ENCODE measurements at regions not wholly inside any gene's neighbourhood (a gene's known extent, or its start where the extent isn't known, plus 50 kb on each side); places are given as distances from the start of the nearest gene placed in this dataset.

DNA sequence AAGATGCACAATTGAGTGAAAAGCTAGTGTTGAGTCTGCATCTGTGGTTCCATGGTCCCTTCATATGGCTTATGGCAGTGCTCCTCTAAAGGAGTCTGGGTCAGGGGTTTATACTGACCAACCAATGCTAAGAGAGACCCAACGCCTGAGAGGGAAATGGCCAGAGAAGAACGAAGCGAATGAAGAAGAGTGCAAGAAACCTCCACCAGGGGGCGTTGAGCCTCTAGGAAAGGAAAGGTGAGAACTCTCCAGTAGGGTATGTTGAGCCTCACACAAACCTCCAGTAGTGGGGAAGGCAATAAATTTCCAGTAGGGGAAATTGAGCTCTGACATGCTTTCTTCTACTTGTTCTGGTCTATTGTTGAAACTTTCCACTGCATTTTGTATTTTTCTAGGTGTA is 470.6 kb downstream of the PRDM9 start:
- ATAC-seq (peak; percentile 44; the same call in 1 of the 3 replicates), FAIRE-seq (no peak), DNase-seq (ENCODE audit: low spot score) (peak; percentile 25)
- POLR2A ChIA-PET: no interaction called here
- no TSS peak for BruUV-seq (replicated peaks)
- 1% methylated on average over 4 of the region's 4 CpGs for WGBS (ENCODE audit: low lambda C conversion rate)
- no peak overlapping the region for H3K9ac ChIP-seq (ENCODE audit: insufficient read depth, low read depth, low read length)
- no peak overlapping the region for H2AFZ ChIP-seq (ENCODE audit: low read length)
- H3K9me3 ChIP-seq (ENCODE audit: low read length): peaks cover 47% of the 10 kb centered on the region
- H3K4me1 ChIP-seq (ENCODE audit: insufficient read depth, low read length): no peaks in the 10 kb centered on the region
- no peaks in the 10 kb centered on the region for H4K20me1 ChIP-seq (ENCODE audit: insufficient read depth, low read length)
- no peak overlapping the region for H3K27ac ChIP-seq (ENCODE audit: extremely low read length, insufficient read depth, low read length)
- intact Hi-C loops (cut with micrococcal nuclease; ENCODE audit: unreplicated experiment) (no loop called here), in situ Hi-C loops (cut with HindIII; ENCODE audit: extremely low pct_ligation_motif_present, low pct_unique_long_range_greater_than_20kb) (no loop called here)
- no peak overlapping the region for H3K4me2 ChIP-seq (ENCODE audit: low read depth, low read length)
- no peaks in the 10 kb centered on the region; a peak in 1 of 5 replicates for H3K27me3 ChIP-seq (ENCODE audit: control insufficient read depth in 1 of 2, insufficient read depth in 2 of 2, low read length in 2 of 2)
- peak; percentile 25; the same call in 1 of the 2 replicates for TF ChIP-seq SMC3 (IDR thresholded peaks at IDR 0.05; ENCODE audit: low read length)
- no peak for TF ChIP-seq TOE1 (CRISPR knock-in tag; IDR thresholded peaks at IDR 0.05)
- CTCF ChIA-PET (ENCODE audit: low intra/inter-chr PET ratio, low total read pairs): no interaction called here
- H3K79me2 ChIP-seq (ENCODE audit: insufficient read depth, low read length): no peaks in the 10 kb centered on the region
- H3K4me3 ChIP-seq (replicated peaks in 1 of 3; ENCODE audit: insufficient read depth in 1 of 3, low read depth in 2 of 3, low read length in 3 of 3): no peak overlapping the region
- no peaks in the 10 kb centered on the region for H3K36me3 ChIP-seq (replicated peaks in 1 of 2; ENCODE audit: control insufficient read depth in 1 of 2, insufficient read depth in 2 of 2, low read length in 2 of 2)

- ChIA-PET CTCF (ENCODE audit: low intra/inter-chr PET ratio, low total read pairs) (no interaction called here), POLR2A (no interaction called here)
- intact Hi-C loops (cut with micrococcal nuclease; ENCODE audit: unreplicated experiment) (no loop called here), in situ Hi-C loops (cut with HindIII; ENCODE audit: extremely low pct_ligation_motif_present, low pct_unique_long_range_greater_than_20kb) (no loop called here)
- BruUV-seq (replicated peaks): no TSS peak
- Histone ChIP-seq H3K27me3 (ENCODE audit: control insufficient read depth in 1 of 2, insufficient read depth in 2 of 2, low read length in 2 of 2) (no peaks in the 10 kb centered on the region), H4K20me1 (ENCODE audit: insufficient read depth, low read length) (no peaks in the 10 kb centered on the region), H3K4me2 (ENCODE audit: low read depth, low read length) (no peak overlapping the region), H3K9ac (ENCODE audit: insufficient read depth, low read depth, low read length) (no peak overlapping the region), H3K9me3 (ENCODE audit: low read length) (no peaks in the 10 kb centered on the region; the same call in 1 of the 2 replicates), H3K36me3 (replicated peaks in 1 of 2; ENCODE audit: control insufficient read depth in 1 of 2, insufficient read depth in 2 of 2, low read length in 2 of 2) (no peaks in the 10 kb centered on the region), H3K79me2 (ENCODE audit: insufficient read depth, low read length) (no peaks in the 10 kb centered on the region), H2AFZ (ENCODE audit: low read length) (no peak overlapping the region), H3K4me3 (replicated peaks in 1 of 3; ENCODE audit: insufficient read depth in 1 of 3, low read depth in 2 of 3, low read length in 3 of 3) (no peak overlapping the region), H3K27ac (ENCODE audit: extremely low read length, insufficient read depth, low read length) (no peak overlapping the region), H3K4me1 (ENCODE audit: insufficient read depth, low read length) (no peaks in the 10 kb centered on the region)
- WGBS (ENCODE audit: low lambda C conversion rate): 2% methylated on average over 2 of the region's 2 CpGs
- DNase-seq (ENCODE audit: low spot score) (no peak), FAIRE-seq (no peak), ATAC-seq (no peak)
- TF ChIP-seq PHF5A (CRISPR knock-in tag; IDR thresholded peaks at IDR 0.05; ENCODE audit: low read depth, unreplicated experiment): no peak
- TF ChIP-seq NFE2L1 (CRISPR knock-in tag; IDR thresholded peaks at IDR 0.05; ENCODE audit: borderline replicate concordance): no peak
- TF ChIP-seq SATB2 (CRISPR knock-in tag; IDR thresholded peaks at IDR 0.05): no peak
- TF ChIP-seq ZNF83 (CRISPR knock-in tag; IDR thresholded peaks at IDR 0.05; ENCODE audit: borderline replicate concordance): no peak
- no peak for TF ChIP-seq ZNF776 (CRISPR knock-in tag; IDR thresholded peaks at IDR 0.05)
- no peak for TF ChIP-seq TRIM24 (CRISPR knock-in tag; IDR thresholded peaks at IDR 0.05)
- TF ChIP-seq MBNL3 (CRISPR knock-in tag; conservative IDR thresholded peaks at IDR 0.05): no peak
Observed at GRCh38 chr5:23991406-23991805, 484.0 kb downstream of the PRDM9 start.

Measured in HepG2 (cell line).